ENCODE measurements at regions not wholly inside any gene's neighbourhood (a gene's known extent, or its start where the extent isn't known, plus 50 kb on each side); places are given as distances from the start of the nearest gene placed in this dataset.

DNA sequence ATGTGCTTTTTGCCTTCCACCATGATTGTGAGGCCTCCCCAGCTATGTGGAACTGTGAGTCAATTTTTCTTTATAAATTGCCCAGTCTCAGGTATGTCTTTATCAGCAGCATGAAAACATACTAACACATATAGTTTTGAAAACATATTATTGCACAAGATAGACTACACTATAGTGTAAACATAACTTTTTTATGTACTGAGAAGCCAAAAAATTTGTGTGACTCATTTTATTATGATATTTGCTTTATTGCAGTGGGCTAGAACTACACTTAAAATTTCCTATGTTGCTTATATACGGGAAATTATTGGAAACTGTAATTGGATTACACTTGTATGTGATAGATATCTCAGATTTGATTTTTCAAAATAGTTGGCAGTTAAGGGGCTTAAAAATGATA is 885.5 kb upstream of the FBXO33 start:
- Histone ChIP-seq H3K36me3 (ENCODE audit: control insufficient read depth, low read depth, low read length) (no peaks in the 10 kb centered on the region), H3K27me3 (ENCODE audit: control insufficient read depth, insufficient read depth, low read length) (no peaks in the 10 kb centered on the region), H3K4me1 (ENCODE audit: control insufficient read depth, low read depth, low read length) (no peaks in the 10 kb centered on the region), H3K4me3 (ENCODE audit: low read length) (no peak overlapping the region), H3K27ac (ENCODE audit: low read length) (no peak overlapping the region), H3K9ac (ENCODE audit: low read length) (no peak overlapping the region), H3K9me3 (ENCODE audit: control insufficient read depth, low read depth, low read length) (no peaks in the 10 kb centered on the region)

DNA sequence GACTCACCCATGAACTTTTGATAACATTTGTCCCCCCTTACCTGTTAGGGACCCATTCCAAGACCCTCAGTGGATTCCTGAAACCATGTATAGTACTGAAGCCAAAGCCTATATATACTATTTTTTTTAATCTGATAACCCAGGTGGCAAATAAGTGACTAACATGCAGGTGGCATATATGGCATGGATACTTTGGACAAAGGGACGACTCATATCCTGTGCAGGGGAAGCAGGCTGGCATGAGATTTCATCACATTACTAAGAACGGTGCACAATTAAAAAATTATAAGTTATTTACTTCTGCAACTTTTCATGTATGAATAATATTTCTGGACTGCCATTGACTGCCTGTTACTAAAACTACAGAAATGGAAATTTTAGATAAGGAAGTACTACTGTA is 880.1 kb upstream of the FBXO33 start:
- Histone ChIP-seq H3K27me3 (ENCODE audit: control insufficient read depth, insufficient read depth, low read length) (no peaks in the 10 kb centered on the region), H3K4me3 (ENCODE audit: low read length) (no peak overlapping the region), H3K9me3 (ENCODE audit: control insufficient read depth, low read depth, low read length) (no peaks in the 10 kb centered on the region), H3K4me1 (ENCODE audit: control insufficient read depth, low read depth, low read length) (no peaks in the 10 kb centered on the region), H3K9ac (ENCODE audit: low read length) (no peak overlapping the region), H3K36me3 (ENCODE audit: control insufficient read depth, low read depth, low read length) (no peaks in the 10 kb centered on the region), H3K27ac (ENCODE audit: low read length) (no peak overlapping the region)

DNA sequence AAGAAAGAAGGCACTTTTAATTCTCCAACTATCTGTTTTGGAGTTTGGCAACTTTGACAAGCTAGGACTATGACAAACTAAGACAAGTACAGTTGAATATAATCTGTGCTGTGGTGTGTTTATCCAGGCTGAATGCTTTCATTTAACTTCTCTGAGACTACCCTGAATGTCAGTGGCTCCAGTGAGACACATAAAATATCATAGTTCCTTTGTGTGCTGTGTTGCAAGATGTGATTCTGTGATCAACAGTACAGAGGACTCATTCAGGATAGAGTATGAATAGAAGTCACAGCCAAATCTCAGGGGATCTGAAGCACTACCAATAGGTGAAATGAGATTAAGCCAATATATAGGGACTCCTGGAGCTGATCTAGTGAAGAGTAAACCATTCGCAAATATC is 876.9 kb upstream of the FBXO33 start:
- Histone ChIP-seq H3K27me3 (ENCODE audit: control insufficient read depth, insufficient read depth, low read length) (no peaks in the 10 kb centered on the region), H3K9me3 (ENCODE audit: control insufficient read depth, low read depth, low read length) (no peaks in the 10 kb centered on the region), H3K36me3 (ENCODE audit: control insufficient read depth, low read depth, low read length) (no peaks in the 10 kb centered on the region), H3K4me1 (ENCODE audit: control insufficient read depth, low read depth, low read length) (no peaks in the 10 kb centered on the region), H3K9ac (ENCODE audit: low read length) (no peak overlapping the region), H3K4me3 (ENCODE audit: low read length) (no peak overlapping the region), H3K27ac (ENCODE audit: low read length) (no peak overlapping the region)

- H3K9ac ChIP-seq (ENCODE audit: low read length), result no peak overlapping the region
- H3K9me3 ChIP-seq (ENCODE audit: control insufficient read depth, low read depth, low read length), result no peaks in the 10 kb centered on the region
- no peaks in the 10 kb centered on the region for H3K27me3 ChIP-seq (ENCODE audit: control insufficient read depth, insufficient read depth, low read length)
- H3K36me3 ChIP-seq (ENCODE audit: control insufficient read depth, low read depth, low read length), result no peaks in the 10 kb centered on the region
- no peak overlapping the region for H3K27ac ChIP-seq (ENCODE audit: low read length)
- H3K4me3 ChIP-seq (ENCODE audit: low read length), result no peak overlapping the region
- H3K4me1 ChIP-seq (ENCODE audit: control insufficient read depth, low read depth, low read length), result no peaks in the 10 kb centered on the region
Measured at GRCh38 chr14:40308240-40308639, 876.0 kb upstream of the FBXO33 start.

GRCh38 chr14:40296821-40297220 is 864.6 kb upstream of the FBXO33 start:
- Histone ChIP-seq H3K4me1 (ENCODE audit: control insufficient read depth, low read depth, low read length) (no peaks in the 10 kb centered on the region), H3K27me3 (ENCODE audit: control insufficient read depth, insufficient read depth, low read length) (no peaks in the 10 kb centered on the region), H3K4me3 (ENCODE audit: low read length) (no peak overlapping the region), H3K27ac (ENCODE audit: low read length) (no peak overlapping the region), H3K9ac (ENCODE audit: low read length) (no peak overlapping the region), H3K9me3 (ENCODE audit: control insufficient read depth, low read depth, low read length) (no peaks in the 10 kb centered on the region), H3K36me3 (ENCODE audit: control insufficient read depth, low read depth, low read length) (no peaks in the 10 kb centered on the region)

DNA sequence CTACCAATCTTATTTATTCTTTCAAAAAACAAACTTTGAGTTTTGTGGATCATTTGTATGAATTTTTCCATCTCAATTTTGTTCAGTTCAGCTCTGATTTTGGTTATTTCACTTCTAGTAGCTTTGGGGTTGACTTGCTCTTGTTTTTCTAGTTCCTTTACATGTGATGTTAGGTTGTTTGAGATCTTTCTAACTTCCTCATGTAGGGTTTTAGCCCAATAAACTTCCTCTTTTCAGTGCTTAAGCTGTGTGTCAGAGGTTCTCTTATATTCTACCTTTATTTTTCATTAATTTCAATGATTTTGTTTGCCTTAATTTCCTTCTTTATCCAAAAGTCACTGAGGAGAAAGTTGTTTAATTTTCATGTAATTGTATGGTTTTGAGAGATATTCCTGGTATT is 860.4 kb upstream of the FBXO33 start:
- no peak overlapping the region for H3K9ac ChIP-seq (ENCODE audit: low read length)
- H3K9me3 ChIP-seq (ENCODE audit: control insufficient read depth, low read depth, low read length), result no peaks in the 10 kb centered on the region
- no peak overlapping the region for H3K4me3 ChIP-seq (ENCODE audit: low read length)
- H3K36me3 ChIP-seq (ENCODE audit: control insufficient read depth, low read depth, low read length), result no peaks in the 10 kb centered on the region
- H3K27ac ChIP-seq (ENCODE audit: low read length), result no peak overlapping the region
- H3K27me3 ChIP-seq (ENCODE audit: control insufficient read depth, insufficient read depth, low read length), result no peaks in the 10 kb centered on the region
- no peaks in the 10 kb centered on the region for H3K4me1 ChIP-seq (ENCODE audit: control insufficient read depth, low read depth, low read length)

DNA sequence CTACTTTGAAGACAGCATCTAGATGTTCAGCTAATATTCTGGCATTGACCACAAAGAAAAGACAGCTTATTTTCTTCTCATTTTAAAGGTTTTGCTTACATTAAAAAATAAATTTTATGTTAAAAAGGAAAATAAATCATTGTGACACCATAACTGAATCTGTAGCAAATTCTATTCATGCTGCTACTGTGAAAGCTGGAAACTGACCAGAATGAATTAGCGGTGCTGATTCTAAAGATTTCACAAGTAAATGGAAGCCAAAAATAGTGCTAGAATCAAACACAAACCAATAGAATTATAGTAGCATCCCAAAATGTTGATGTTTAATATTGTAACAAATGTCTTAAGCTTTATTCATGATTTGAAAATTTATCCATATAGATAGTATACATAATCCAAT is 850.0 kb upstream of the FBXO33 start:
- Histone ChIP-seq H3K4me1 (ENCODE audit: control insufficient read depth, low read depth, low read length) (no peaks in the 10 kb centered on the region), H3K9me3 (ENCODE audit: control insufficient read depth, low read depth, low read length) (no peaks in the 10 kb centered on the region), H3K27ac (ENCODE audit: low read length) (no peak overlapping the region), H3K36me3 (ENCODE audit: control insufficient read depth, low read depth, low read length) (no peaks in the 10 kb centered on the region), H3K9ac (ENCODE audit: low read length) (no peak overlapping the region), H3K27me3 (ENCODE audit: control insufficient read depth, insufficient read depth, low read length) (no peaks in the 10 kb centered on the region), H3K4me3 (ENCODE audit: low read length) (no peak overlapping the region)

GRCh38 chr14:40280652-40281051 is 848.4 kb upstream of the FBXO33 start:
- no peaks in the 10 kb centered on the region for H3K27me3 ChIP-seq (ENCODE audit: control insufficient read depth, insufficient read depth, low read length)
- H3K9me3 ChIP-seq (ENCODE audit: control insufficient read depth, low read depth, low read length), result no peaks in the 10 kb centered on the region
- H3K36me3 ChIP-seq (ENCODE audit: control insufficient read depth, low read depth, low read length), result no peaks in the 10 kb centered on the region
- no peaks in the 10 kb centered on the region for H3K4me1 ChIP-seq (ENCODE audit: control insufficient read depth, low read depth, low read length)
- no peak overlapping the region for H3K27ac ChIP-seq (ENCODE audit: low read length)
- H3K9ac ChIP-seq (ENCODE audit: low read length), result no peak overlapping the region
- H3K4me3 ChIP-seq (ENCODE audit: low read length), result no peak overlapping the region

DNA sequence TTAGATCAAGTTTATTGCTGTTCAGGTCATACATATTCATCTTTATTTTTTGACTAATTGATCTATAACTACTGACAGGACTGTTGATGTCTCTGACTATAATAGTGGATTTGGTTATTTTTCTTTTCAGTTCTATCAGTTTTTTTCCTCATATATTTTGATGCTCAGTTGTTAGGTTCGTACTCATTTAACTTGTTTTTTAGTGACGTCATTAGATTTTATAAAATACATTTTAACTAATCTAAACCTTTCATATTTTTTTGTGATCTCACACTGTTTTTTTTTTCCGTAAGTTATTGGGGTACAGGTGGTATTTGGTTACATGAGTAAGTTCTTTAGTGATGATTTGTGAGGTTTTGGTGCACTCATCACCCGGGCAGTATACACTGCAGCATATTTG is 841.2 kb upstream of the FBXO33 start:
- no peak overlapping the region for H3K27ac ChIP-seq (ENCODE audit: low read length)
- H3K9me3 ChIP-seq (ENCODE audit: control insufficient read depth, low read depth, low read length), result no peaks in the 10 kb centered on the region
- no peak overlapping the region for H3K9ac ChIP-seq (ENCODE audit: low read length)
- H3K4me3 ChIP-seq (ENCODE audit: low read length), result no peak overlapping the region
- H3K27me3 ChIP-seq (ENCODE audit: control insufficient read depth, insufficient read depth, low read length), result no peaks in the 10 kb centered on the region
- H3K4me1 ChIP-seq (ENCODE audit: control insufficient read depth, low read depth, low read length), result no peaks in the 10 kb centered on the region
- no peaks in the 10 kb centered on the region for H3K36me3 ChIP-seq (ENCODE audit: control insufficient read depth, low read depth, low read length)

DNA sequence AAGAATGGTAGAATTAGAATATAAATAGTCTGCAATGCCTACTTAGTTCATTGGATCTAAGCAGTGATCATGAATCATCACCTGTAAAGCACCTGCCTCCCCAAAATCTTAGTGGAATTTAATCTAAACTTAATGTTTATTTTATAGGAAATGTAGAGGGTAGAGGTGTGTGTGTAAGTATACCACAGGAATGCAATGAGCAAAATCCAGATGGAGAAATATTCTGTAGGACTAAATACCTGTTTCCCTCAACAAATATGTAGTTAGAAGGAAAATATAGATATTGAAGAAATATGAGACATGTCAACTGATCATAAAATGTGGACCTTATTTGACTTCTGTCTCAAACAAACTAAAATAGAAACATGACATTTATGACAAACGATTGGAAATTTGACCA is 839.2 kb upstream of the FBXO33 start:
- H3K4me3 ChIP-seq (ENCODE audit: low read length), result no peak overlapping the region

GRCh38 chr14:40269436-40269835 is 837.2 kb upstream of the FBXO33 start:
- Histone ChIP-seq H3K36me3 (ENCODE audit: control insufficient read depth, low read depth, low read length) (no peaks in the 10 kb centered on the region), H3K27ac (ENCODE audit: low read length) (no peak overlapping the region), H3K27me3 (ENCODE audit: control insufficient read depth, insufficient read depth, low read length) (no peaks in the 10 kb centered on the region), H3K4me3 (ENCODE audit: low read length) (no peak overlapping the region), H3K9ac (ENCODE audit: low read length) (no peak overlapping the region), H3K4me1 (ENCODE audit: control insufficient read depth, low read depth, low read length) (no peaks in the 10 kb centered on the region), H3K9me3 (ENCODE audit: control insufficient read depth, low read depth, low read length) (no peaks in the 10 kb centered on the region)

More for the DNA sequence above, 839.2 kb upstream of the FBXO33 start:
- no peaks in the 10 kb centered on the region for H3K9me3 ChIP-seq (ENCODE audit: control insufficient read depth, low read depth, low read length)
- H3K27me3 ChIP-seq (ENCODE audit: control insufficient read depth, insufficient read depth, low read length), result no peaks in the 10 kb centered on the region
- no peaks in the 10 kb centered on the region for H3K36me3 ChIP-seq (ENCODE audit: control insufficient read depth, low read depth, low read length)
- H3K27ac ChIP-seq (ENCODE audit: low read length), result no peak overlapping the region
- H3K4me1 ChIP-seq (ENCODE audit: control insufficient read depth, low read depth, low read length), result no peaks in the 10 kb centered on the region
- no peak overlapping the region for H3K9ac ChIP-seq (ENCODE audit: low read length)

- no peaks in the 10 kb centered on the region for H3K36me3 ChIP-seq (ENCODE audit: control insufficient read depth, low read depth, low read length)
- no peaks in the 10 kb centered on the region for H3K9me3 ChIP-seq (ENCODE audit: control insufficient read depth, low read depth, low read length)
- H3K9ac ChIP-seq (ENCODE audit: low read length), result no peak overlapping the region
- H3K4me3 ChIP-seq (ENCODE audit: low read length), result no peak overlapping the region
- no peak overlapping the region for H3K27ac ChIP-seq (ENCODE audit: low read length)
- H3K27me3 ChIP-seq (ENCODE audit: control insufficient read depth, insufficient read depth, low read length), result no peaks in the 10 kb centered on the region
- H3K4me1 ChIP-seq (ENCODE audit: control insufficient read depth, low read depth, low read length), result no peaks in the 10 kb centered on the region
Measured at GRCh38 chr14:40268236-40268635, 836.0 kb upstream of the FBXO33 start.
